ENCODE measurements at regions not wholly inside any gene's neighbourhood (a gene's known extent, or its start where the extent isn't known, plus 50 kb on each side); places are given as distances from the start of the nearest gene placed in this dataset.

DNA sequence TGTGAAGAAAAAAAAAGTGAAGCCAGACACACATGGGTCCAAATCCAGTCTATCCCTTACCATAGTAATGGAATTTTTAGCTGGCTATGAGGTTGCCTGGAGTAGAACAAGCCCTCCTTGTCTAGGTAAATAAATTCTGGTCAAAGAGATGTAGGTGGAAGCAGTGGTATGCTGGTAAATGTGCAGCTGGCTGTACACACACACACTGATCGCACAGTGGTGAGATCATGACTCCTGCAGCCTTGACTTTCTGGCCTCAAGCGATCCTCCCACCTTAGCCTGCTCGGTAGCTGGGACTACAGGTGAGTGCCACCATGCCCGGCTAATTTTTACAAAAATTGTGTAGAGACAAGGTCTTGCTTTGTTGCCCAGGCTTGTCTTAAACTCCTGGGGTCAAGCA is 90.5 kb upstream of the FBXO11 start:
- intact Hi-C loops (cut with micrococcal nuclease): no loop called here
- ChIA-PET POLR2A (ENCODE audit: unreplicated experiment) (no interaction called here), CTCF (no interaction called here)
- no peaks in the 10 kb centered on the region for H3K9me2 ChIP-seq (replicated peaks; ENCODE audit: low read length)
- no peak for DNase-seq
- H3K4me1 ChIP-seq (ENCODE audit: insufficient read depth, low read length): no peaks in the 10 kb centered on the region
- H4K20me1 ChIP-seq (ENCODE audit: low read length): no peaks in the 10 kb centered on the region
- H3K27ac ChIP-seq (ENCODE audit: low read length): no peak overlapping the region
- no peak overlapping the region for H3K9ac ChIP-seq (ENCODE audit: low read length)
- H3K36me3 ChIP-seq (ENCODE audit: low read depth, low read length): no peaks in the 10 kb centered on the region
- peaks cover 50% of the 10 kb centered on the region for H3K27me3 ChIP-seq (ENCODE audit: low read length)
- no peak overlapping the region for H3K4me3 ChIP-seq (ENCODE audit: low read length)
- no TSS peak for BruUV-seq (replicated peaks)
- no peak overlapping the region for H2AFZ ChIP-seq (ENCODE audit: low read length)
- H3K4me2 ChIP-seq (ENCODE audit: low read length): no peak overlapping the region
- no peaks in the 10 kb centered on the region for H3K9me3 ChIP-seq (ENCODE audit: low read length)
- TF ChIP-seq CTCF (conservative IDR thresholded peaks at IDR 0.05; ENCODE audit: low read depth, low read length): no peak
- no peak for TF ChIP-seq EZH2phosphoT487 (IDR thresholded peaks at IDR 0.05; ENCODE audit: borderline replicate concordance, low read length)
- no peak for TF ChIP-seq EZH2 (IDR thresholded peaks at IDR 0.05; ENCODE audit: low read length, unreplicated experiment)
- no peak for ATAC-seq
- no peaks in the 10 kb centered on the region for H3K79me2 ChIP-seq (ENCODE audit: low read length)
- H3F3A ChIP-seq (ENCODE audit: low read length, unreplicated experiment): no peaks in the 10 kb centered on the region

- H4K20me1 ChIP-seq (ENCODE audit: low read length): no peaks in the 10 kb centered on the region
- H3K4me2 ChIP-seq (ENCODE audit: low read length): no peak overlapping the region
- H3K4me1 ChIP-seq (ENCODE audit: insufficient read depth, low read length): no peaks in the 10 kb centered on the region
- H3K9ac ChIP-seq (ENCODE audit: low read length): no peak overlapping the region
- H3K9me2 ChIP-seq (replicated peaks; ENCODE audit: low read length): no peaks in the 10 kb centered on the region
- peaks cover 33% of the 10 kb centered on the region for H3K27me3 ChIP-seq (ENCODE audit: low read length)
- BruUV-seq (replicated peaks): no TSS peak
- no peak overlapping the region for H2AFZ ChIP-seq (ENCODE audit: low read length)
- ChIA-PET CTCF (no interaction called here), POLR2A (ENCODE audit: unreplicated experiment) (no interaction called here)
- intact Hi-C loops (cut with micrococcal nuclease): no loop called here
- H3K9me3 ChIP-seq (ENCODE audit: low read length): no peaks in the 10 kb centered on the region
- H3K4me3 ChIP-seq (ENCODE audit: low read length): no peak overlapping the region
- H3K36me3 ChIP-seq (ENCODE audit: low read depth, low read length): no peaks in the 10 kb centered on the region
- H3F3A ChIP-seq (ENCODE audit: low read length, unreplicated experiment): no peaks in the 10 kb centered on the region
- no peak overlapping the region for H3K27ac ChIP-seq (ENCODE audit: low read length)
- ATAC-seq: no peak
- H3K79me2 ChIP-seq (ENCODE audit: low read length): no peaks in the 10 kb centered on the region
- no peak for DNase-seq
- TF ChIP-seq CTCF (conservative IDR thresholded peaks at IDR 0.05; ENCODE audit: low read depth, low read length): no peak
- TF ChIP-seq EZH2phosphoT487 (IDR thresholded peaks at IDR 0.05; ENCODE audit: borderline replicate concordance, low read length): no peak
- no peak for TF ChIP-seq EZH2 (IDR thresholded peaks at IDR 0.05; ENCODE audit: low read length, unreplicated experiment)
Observed at GRCh38 chr2:47999512-47999911, 93.2 kb upstream of the FBXO11 start.

DNA sequence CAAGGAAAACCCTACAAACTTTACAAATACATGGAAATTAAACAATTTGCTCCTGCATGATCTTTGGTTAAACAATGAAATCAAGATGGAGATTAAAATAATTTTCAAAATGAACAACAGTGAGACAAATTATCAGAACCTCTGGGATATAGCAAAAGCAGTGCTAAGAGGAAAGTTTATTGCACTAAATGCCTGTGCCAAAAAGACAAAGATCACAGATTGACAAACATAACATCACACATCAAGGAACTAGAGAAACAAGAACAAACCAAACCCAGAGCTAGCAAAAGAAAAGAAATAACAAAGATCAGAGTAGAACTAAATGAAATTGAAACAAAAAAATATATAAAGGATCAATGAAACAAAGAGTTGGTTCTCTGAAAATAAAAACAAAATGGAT is 95.2 kb upstream of the FBXO11 start:
- intact Hi-C loops (cut with micrococcal nuclease): loop anchor here (10.0 kb wide), 1 partner anchor 67 kb away; no protein-coding TSS in a partner anchor
- no peak for ATAC-seq
- CTCF ChIA-PET: no interaction called here

More for the DNA sequence above, 95.2 kb upstream of the FBXO11 start:
- H3K79me2 ChIP-seq (ENCODE audit: low read length): no peaks in the 10 kb centered on the region
- H3F3A ChIP-seq (ENCODE audit: low read length, unreplicated experiment): no peaks in the 10 kb centered on the region
- POLR2A ChIA-PET (ENCODE audit: unreplicated experiment): no interaction called here
- H3K9me2 ChIP-seq (replicated peaks; ENCODE audit: low read length): no peaks in the 10 kb centered on the region
- H3K27ac ChIP-seq (ENCODE audit: low read length): no peak overlapping the region
- no peak overlapping the region for H3K9ac ChIP-seq (ENCODE audit: low read length)
- DNase-seq: no peak
- H3K9me3 ChIP-seq (ENCODE audit: low read length): no peaks in the 10 kb centered on the region
- H3K4me2 ChIP-seq (ENCODE audit: low read length): no peak overlapping the region
- H4K20me1 ChIP-seq (ENCODE audit: low read length): no peaks in the 10 kb centered on the region
- no peaks in the 10 kb centered on the region for H3K36me3 ChIP-seq (ENCODE audit: low read depth, low read length)
- H3K4me1 ChIP-seq (ENCODE audit: insufficient read depth, low read length): no peaks in the 10 kb centered on the region
- H2AFZ ChIP-seq (ENCODE audit: low read length): no peak overlapping the region
- peaks cover 15% of the 10 kb centered on the region; the same call in 1 of the 2 replicates for H3K27me3 ChIP-seq (ENCODE audit: low read length)
- TF ChIP-seq EZH2phosphoT487 (IDR thresholded peaks at IDR 0.05; ENCODE audit: borderline replicate concordance, low read length) (no peak), CTCF (conservative IDR thresholded peaks at IDR 0.05; ENCODE audit: low read depth, low read length) (no peak), EZH2 (IDR thresholded peaks at IDR 0.05; ENCODE audit: low read length, unreplicated experiment) (no peak)
- H3K4me3 ChIP-seq (ENCODE audit: low read length): no peak overlapping the region
- BruUV-seq (replicated peaks): no TSS peak

All from PC-3 (cell line).